NCI-H1930 (cell line): ENCODE measurements at regions not wholly inside any gene's neighbourhood (a gene's known extent, or its start where the extent isn't known, plus 50 kb on each side); places are given as distances from the start of the nearest gene placed in this dataset.

ENCODE experiments used
- DNase-seq, 2 experiments: peaks; one replicate each; lab custom pipeline; 2025; lab: John Stamatoyannopoulos, UW

GRCh38 chr10:78860260-78860914 is 208.4 kb upstream of the ZMIZ1 start:
- DNase-seq, result no peak

- no peak for DNase-seq
Measured at GRCh38 chr10:78861529-78862327, 207.0 kb upstream of the ZMIZ1 start.

GRCh38 chr10:78862328-78862640 is 206.5 kb upstream of the ZMIZ1 start:
- no peak for DNase-seq

- no peak for DNase-seq
Measured at GRCh38 chr10:78863140-78863905, 205.4 kb upstream of the ZMIZ1 start.

- no peak for DNase-seq
Measured at GRCh38 chr10:78863906-78864239, 204.9 kb upstream of the ZMIZ1 start.

- no peak for DNase-seq
Measured at GRCh38 chr10:78864761-78865537, 203.8 kb upstream of the ZMIZ1 start.

- no peak for DNase-seq
Measured at GRCh38 chr10:78865538-78865875, 203.3 kb upstream of the ZMIZ1 start.

GRCh38 chr10:78865931-78866717 is 202.6 kb upstream of the ZMIZ1 start:
- DNase-seq, result no peak

- DNase-seq, result no peak
Measured at GRCh38 chr10:78866731-78867554, 201.8 kb upstream of the ZMIZ1 start.

GRCh38 chr10:78867555-78867939 is 201.2 kb upstream of the ZMIZ1 start:
- DNase-seq, result no peak

- no peak for DNase-seq
Measured at GRCh38 chr10:78868048-78868447, 200.7 kb upstream of the ZMIZ1 start.

- no peak for DNase-seq
Measured at GRCh38 chr10:78868456-78868855, 200.3 kb upstream of the ZMIZ1 start.

GRCh38 chr10:78868861-78869260 is 199.9 kb upstream of the ZMIZ1 start:
- DNase-seq, result no peak

GRCh38 chr10:78869508-78870454 is 199.0 kb upstream of the ZMIZ1 start:
- no peak for DNase-seq

GRCh38 chr10:78870458-78870857 is 198.3 kb upstream of the ZMIZ1 start:
- no peak for DNase-seq

- DNase-seq, result no peak
Measured at GRCh38 chr10:78871796-78872195, 197.0 kb upstream of the ZMIZ1 start.

- no peak for DNase-seq
Measured at GRCh38 chr10:78873413-78873812, 195.4 kb upstream of the ZMIZ1 start.

GRCh38 chr10:78875331-78875877 is 193.4 kb upstream of the ZMIZ1 start:
- DNase-seq, result no peak

- no peak for DNase-seq
Measured at GRCh38 chr10:78875932-78876331, 192.8 kb upstream of the ZMIZ1 start.
